ENCODE measurements at regions not wholly inside any gene's neighbourhood (a gene's known extent, or its start where the extent isn't known, plus 50 kb on each side); places are given as distances from the start of the nearest gene placed in this dataset.
"Not testable (repeated sequence)": the region's sequence is repeated elsewhere in the genome, so short reads cannot be mapped to it uniquely, and the experiment has no call there.

DNA sequence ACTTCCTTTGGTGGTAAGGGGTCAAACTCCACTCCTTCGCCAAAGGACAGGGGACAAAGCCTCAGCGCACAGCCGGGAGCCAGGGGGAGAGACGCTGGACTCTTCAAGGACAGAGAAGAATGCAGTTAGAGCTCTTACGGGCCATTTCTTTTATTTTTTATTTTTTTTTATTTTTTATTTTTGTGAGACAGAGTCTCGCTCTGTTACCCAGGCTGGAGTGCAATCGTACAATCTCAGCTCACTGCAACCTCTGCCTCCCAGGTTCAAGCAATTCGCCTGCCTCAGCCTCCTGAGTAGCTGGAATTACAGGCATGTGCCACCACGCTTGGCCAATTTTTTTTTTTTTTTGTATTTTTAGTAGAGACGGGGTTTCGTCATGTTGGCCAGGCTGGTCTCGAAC, 93.2 kb upstream of the RPH3AL start, which contains the start of gene RFLNB:
TSS of gene RFLNB (minus strand) at position 101 of the 400 bp plus-strand sequence.
- DNase-seq: not testable (repeated sequence)

GRCh38 chr17:444879-445454, 92.4 kb upstream of the RPH3AL start:
- no peak for DNase-seq

DNA sequence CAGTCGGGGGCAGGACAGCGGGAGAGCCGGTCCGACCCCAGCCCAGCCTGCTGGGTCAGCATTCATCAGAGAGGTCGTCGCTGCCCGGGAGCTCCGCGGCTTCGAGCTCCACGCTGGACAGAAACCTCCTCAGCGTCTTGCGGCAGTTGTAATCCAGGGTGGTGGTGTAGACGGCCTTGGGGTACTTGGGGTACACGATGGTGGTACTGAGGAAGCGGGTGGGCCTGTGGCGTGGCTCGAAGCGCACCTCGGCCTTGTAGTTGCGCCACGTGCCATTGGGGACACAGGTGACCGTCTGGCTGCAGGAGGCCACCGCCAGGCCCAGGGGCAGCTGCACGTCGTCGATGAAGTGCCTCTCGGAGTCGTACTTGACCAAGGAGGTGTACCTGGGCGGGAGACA, 90.5 kb upstream of the RPH3AL start:
- no peak for DNase-seq

GRCh38 chr17:441155-441950, 88.7 kb upstream of the RPH3AL start:
- DNase-seq: no peak

DNA sequence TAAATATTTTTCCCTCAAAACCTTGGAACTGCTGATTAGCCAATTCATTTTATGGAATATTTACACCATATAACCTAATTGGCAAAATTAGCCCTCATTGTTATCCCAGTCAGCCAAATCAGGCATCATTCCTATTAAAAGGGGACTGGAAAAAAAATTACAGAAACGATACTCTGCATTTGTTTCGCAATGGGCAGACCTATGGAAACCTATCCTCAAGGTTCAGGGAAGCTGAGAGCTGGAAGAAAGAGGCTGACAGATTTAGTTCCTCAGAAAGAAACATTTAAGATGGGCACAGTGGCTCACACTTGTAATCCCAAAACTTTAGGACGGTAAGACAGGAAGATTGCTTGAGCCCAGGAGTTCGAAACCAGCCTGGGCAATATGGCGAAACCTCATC, 85.6 kb upstream of the RPH3AL start:
- no peak for DNase-seq

- DNase-seq: no peak
These were observed 84.9 kb upstream of the RPH3AL start for GRCh38 chr17:437545-437944.

- no peak for DNase-seq
These were observed 84.0 kb upstream of the RPH3AL start for GRCh38 chr17:436571-436970.

GRCh38 chr17:432471-432870, 79.9 kb upstream of the RPH3AL start:
- not testable (repeated sequence) for DNase-seq

- no peak for DNase-seq
These were observed 78.9 kb upstream of the RPH3AL start for GRCh38 chr17:431494-431893.

GRCh38 chr17:429589-429988, 77.0 kb upstream of the RPH3AL start:
- no peak for DNase-seq

DNA sequence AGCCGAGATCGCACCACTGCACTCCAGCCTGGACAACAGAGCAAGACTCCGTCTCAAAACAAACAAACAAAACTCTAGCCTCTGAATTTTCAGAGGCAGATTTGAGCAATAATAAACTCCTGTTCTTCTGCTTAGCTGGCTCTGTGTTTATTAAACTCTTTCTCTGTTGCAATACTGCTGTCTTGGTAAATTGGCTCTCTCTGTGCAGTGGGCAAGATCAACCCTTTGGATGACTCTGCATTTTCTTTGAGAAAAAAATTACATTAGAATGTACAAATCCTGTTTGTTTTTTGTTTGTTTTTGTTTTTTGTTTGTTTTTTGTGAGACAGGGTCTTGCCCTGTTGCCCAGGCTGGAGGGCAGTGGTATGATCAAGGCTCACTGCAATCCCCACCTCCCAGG, 75.8 kb upstream of the RPH3AL start:
- no peak for DNase-seq

GRCh38 chr17:427891-428290, 75.3 kb upstream of the RPH3AL start:
- no peak for DNase-seq

- no peak for DNase-seq
These were observed 74.7 kb upstream of the RPH3AL start for GRCh38 chr17:427327-427726.

DNA sequence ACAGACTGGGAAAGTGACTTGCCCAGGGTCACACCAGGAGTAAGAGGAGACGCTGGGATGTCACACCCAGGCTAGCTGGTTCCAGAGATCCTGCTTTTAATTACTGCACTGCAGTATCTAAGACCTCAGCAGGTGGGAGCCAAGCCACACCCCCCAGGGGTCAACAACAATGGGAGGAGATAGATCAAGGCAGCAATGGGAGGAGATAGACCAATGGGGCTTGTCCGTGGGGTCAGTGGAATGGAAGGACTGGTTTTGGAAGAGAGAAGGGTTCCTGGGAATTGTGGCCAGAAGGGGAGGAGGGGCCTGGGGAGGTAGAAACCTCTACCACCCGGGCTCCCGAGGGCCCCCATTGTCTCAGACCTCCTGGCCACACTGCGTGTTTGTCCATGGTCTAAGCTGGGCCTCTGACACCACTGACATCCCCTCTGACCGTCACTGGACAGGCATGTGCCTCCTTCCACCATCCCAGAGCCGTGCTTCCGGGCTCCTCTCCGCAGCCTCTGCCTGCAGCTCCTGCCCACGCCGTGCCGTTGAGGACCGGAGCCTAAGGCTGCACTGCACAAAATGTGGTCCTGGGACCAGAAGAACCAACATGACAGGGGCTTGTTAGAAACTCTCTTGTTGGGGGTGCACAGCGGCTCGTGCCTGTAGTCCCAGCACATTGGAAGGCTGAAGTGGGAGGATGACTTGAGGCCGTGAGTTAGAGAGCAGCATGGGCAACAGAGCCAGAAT, 69.8 kb upstream of the RPH3AL start:
- DNase-seq: no peak

DNA sequence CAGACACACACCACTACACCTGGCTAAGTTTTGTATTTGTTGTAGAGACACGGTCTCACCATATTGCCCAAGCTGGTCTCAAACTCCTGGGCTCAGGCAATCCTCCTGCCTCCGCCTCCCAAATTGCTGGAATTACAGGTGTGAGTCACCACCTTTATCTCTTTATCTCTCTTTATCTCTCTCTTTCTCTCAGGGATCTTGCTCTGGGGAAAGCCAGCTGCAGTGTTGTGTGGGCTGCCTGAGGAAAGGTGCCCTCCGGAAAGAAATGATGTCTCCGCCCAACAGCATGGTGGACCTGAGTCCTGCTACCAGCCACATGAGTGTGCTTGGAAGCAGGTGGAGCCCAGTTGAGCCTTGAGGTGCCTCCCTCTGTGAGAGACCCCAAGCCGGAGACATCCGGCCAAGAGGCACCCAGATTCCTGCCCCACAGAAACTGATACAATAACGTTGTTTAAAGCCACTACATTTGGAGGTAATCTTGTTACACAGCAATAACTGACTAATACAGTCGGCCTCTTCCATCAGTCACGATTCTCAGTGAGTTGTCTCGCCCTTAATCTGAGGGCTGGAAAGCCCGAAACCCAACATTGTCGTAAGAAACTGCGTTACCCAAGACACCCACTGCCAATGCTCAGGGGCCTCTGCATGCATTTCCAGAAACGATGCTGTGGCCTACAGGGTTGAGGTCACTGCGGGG, 68.0 kb upstream of the RPH3AL start:
- DNase-seq: no peak

DNA sequence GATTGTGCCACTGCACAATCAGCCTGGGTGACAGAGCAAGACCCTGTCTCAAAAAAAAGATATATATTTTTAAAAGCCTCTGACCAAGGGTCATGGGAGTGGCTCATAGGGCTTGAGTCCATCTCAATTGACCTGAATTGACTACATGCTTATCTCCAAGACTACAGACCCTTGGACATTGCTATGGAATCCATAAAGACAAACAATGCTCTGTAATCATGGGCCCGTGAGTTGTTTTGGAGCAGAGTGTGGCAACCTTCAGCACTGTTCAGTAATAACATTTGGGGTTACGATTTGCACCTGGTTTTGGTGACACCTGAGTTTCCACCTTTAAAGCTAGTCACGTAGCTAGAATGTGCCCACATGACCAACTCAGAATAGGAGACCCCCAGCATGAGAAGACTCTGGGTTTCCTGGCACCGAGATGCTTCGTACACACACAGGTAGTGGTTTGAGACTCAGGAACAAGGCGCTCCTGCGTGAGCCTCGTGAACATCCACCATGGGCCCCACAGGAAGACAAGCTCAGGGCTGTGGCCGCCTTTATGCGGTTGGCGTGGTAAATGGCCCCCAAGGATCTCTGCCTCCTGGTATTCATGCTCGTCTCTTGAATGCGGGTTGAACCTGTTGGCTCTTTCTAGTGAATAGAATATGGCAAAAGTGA, 66.6 kb upstream of the RPH3AL start:
- no peak for DNase-seq

DNA sequence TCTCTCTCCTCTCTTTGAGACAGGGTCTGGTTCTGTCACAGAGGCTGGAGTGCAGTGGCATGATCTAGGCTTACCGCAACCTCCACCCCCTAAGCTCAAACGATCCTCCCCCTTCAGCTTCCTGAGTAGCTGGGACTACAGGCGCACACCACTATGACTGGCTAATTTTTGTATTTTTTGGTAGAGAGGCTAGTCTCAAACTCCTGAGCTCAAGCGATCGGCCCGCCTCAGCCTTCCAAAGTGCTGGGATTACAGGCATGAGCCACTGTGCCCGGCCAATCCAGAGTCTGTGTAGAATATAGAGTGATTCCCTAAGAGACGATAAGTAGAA, 65.8 kb upstream of the RPH3AL start:
- peak; percentile 50 for DNase-seq

DNA sequence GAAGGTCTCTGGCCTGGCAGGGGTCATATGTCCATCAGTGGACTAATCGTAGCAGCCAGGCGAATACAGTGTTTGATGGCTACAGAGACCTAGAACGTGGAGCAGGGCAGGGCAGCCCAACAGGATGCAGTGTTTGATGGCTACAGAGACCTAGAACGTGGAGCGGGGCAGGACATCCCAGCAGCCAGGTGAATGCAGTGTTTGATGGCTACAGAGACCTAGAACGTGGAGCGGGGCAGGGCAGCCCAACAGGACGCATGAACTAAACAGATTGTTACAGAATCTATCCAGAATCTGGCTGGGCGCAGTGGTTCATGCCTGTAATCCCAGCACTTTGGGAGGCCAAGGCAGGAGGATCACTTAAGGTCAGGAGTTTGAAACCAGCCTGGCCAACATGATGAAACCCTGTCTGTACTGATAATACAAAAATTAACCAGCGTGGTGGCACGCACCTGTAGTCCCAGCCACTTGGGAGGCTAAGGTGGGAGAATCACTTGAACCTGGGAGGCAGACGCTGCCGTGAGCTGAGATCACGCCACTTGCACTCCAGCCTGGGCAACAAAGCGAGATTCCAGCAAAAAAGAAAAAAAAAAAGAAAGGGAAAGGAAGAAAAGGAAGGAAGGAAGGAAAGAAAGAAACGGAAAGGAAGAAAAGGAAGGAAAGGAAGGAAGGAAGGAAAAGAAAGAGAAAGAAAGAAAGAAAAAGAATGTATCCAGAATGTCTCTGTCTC, 65.2 kb upstream of the RPH3AL start:
- no peak for DNase-seq

DNA sequence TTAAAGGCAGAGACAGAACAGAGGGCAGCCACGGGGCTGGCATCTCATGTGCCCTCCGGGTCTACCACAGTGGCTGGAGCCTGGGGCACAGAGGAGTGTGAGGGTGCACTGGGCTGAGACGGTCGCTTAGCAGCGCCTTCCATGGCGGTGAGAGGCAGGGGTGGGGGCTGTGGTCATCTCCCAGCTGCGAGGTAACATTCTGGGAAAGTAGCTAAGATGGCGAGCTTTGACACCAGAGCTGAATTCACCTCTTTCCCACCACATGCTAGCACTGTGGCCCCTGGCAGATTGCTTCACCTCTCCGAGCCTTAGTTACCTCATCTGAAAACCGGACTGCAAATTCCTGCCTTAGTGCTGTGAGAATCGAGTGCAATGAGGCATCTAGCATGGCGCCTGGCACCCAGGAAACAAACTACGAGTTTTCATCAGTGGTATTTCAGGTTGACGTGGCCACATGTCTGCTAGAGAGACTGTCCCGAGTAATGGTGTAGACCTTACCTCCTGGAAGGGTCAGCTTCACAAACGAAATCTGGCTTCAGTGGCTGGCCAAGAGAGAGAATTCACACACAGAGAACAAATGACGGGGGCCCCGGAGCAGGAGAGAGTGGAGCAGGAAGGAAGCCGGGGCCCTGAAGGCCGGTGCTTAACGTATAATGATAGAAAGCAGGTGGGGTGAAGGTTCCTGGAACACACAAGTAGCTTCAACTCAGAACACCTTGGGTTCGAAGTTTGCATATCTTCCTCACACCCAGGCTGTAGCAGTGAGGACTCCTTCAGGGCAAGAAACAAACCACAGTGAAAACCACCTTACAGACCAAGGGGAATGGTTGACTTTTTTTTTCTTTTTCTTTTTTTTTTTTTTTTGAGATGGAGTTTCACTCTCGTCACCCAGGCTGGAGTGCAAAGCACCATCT, 63.9 kb upstream of the RPH3AL start:
- peak; percentile 51 for DNase-seq

GRCh38 chr17:413706-414380, 61.2 kb upstream of the RPH3AL start:
- no peak for DNase-seq

DNA sequence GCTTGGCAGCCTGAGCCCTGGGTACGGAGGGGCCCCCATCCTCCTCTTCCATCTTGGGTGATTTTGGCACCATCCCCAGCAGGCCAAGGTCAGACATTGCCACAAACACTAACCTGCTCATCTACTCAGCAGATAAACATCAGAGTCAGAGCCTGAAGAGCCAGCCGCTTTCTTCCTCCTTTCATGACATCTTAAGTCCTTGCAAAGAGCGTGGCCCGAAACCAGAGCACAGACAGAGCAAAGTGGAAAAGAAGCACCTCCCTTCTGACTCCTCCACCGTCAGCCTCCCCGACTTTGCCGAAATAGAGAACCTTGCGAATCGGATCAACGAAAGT, 60.4 kb upstream of the RPH3AL start:
- DNase-seq: peak; percentile 32

Data from activated naive CD4-positive, alpha-beta T cell treated with Interleukin-2 at 50 U/mL for 16 hours (primary cell).